Breast epithelium (tissue), 3 donors: ENCODE measurements at regions not wholly inside any gene's neighbourhood (a gene's known extent, or its start where the extent isn't known, plus 50 kb on each side); places are given as distances from the start of the nearest gene placed in this dataset.

Experiments used
- CTCF ChIP-seq, 3 donors: fragments of 450-650 bp; IDR thresholded peaks; one replicate each; pipeline ENCODE4 v1.5.1; 2016 to 2017; ENCODE audit warnings: antibody characterized with exemption in 3 of 3, mild to moderate bottlenecking in 3 of 3, moderate library complexity in 3 of 3
- POLR2AphosphoS5 ChIP-seq, 3 donors: sonication (generic); formaldehyde crosslinking; IDR thresholded peaks; one replicate each; pipeline ENCODE4 v1.6.1; 2017; ENCODE audit warnings: antibody characterized with exemption in 3 of 3

GRCh38 chr4:160375772-160376452 is 1273.0 kb downstream of the RAPGEF2 start:
- TF ChIP-seq CTCF (IDR thresholded peaks at IDR 0.05) (no peak), POLR2AphosphoS5 (IDR thresholded peaks at IDR 0.05) (no peak)
